ENCODE measurements at regions not wholly inside any gene's neighbourhood (a gene's known extent, or its start where the extent isn't known, plus 50 kb on each side); places are given as distances from the start of the nearest gene placed in this dataset.

DNA sequence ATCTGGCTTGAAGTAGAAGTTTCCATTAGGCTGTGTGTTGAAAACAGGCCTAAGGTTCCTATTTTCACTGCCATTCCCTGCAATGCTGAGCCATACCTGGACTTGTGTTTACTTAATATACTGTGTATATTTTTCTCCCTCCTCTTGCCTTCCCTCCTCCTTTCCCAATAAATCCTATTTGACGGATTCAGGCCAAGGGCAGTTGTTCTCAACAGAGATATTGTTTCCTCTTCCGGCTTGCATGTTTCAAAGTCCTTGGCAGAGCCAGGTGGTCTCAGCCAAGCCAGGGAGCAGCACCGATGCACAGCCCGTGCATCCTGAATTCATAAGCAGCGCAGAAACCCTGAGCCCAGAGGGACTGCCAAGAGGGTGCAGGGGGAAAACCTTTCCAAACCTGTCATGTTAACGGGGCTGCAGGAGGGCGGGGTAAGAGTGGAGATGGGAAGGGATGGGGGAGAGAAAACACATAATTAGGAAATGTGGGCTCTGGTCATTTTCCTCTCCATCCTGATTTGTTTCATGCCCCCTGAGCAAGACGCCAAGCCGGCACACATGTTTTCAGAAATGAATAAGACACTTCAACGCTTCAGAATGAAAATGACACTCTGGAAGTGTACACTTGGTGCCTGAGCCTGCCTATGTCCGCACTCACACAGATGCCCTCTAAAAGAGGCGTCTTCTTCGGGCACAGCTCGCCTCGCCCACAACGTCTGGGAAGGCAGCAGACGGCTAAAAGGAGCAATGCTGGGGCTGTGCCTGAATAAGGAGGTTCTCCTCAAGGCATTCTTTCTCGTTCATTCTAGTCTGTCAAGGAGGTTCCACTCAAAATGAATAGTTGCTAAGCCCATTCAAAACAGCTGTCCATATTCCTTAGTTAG is 149.3 kb upstream of the UBL3 start:
- intact Hi-C loops (cut with DNase I) = no loop called here
- Histone ChIP-seq H3K4me3 (no peak overlapping the region), H3K36me3 (no peaks in the 10 kb centered on the region), H3K4me1 (ENCODE audit: insufficient read depth) (no peaks in the 10 kb centered on the region), H3K27ac (no peak overlapping the region), H3K27me3 (no peaks in the 10 kb centered on the region), H3K9me3 (no peaks in the 10 kb centered on the region)
- WGBS, 3 donors = 47 to 60% (median 54%) methylated on average over 18 of the region's 18 CpGs
- no peak for DNase-seq
- TF ChIP-seq EP300 (IDR thresholded peaks at IDR 0.05) (no peak), CTCF (IDR thresholded peaks at IDR 0.05) (no peak), POLR2A (IDR thresholded peaks at IDR 0.05) (no peak)

- Histone ChIP-seq H3K27ac (no peak overlapping the region), H3K9me3 (no peaks in the 10 kb centered on the region), H3K27me3 (no peaks in the 10 kb centered on the region), H3K4me3 (no peak overlapping the region), H3K4me1 (ENCODE audit: insufficient read depth) (no peaks in the 10 kb centered on the region), H3K36me3 (no peaks in the 10 kb centered on the region)
- intact Hi-C loops (cut with DNase I) = no loop called here
- no peak for DNase-seq
- WGBS, 3 donors = 87 to 88% (median 87%) methylated on average over 8 of the region's 8 CpGs
- TF ChIP-seq POLR2A (IDR thresholded peaks at IDR 0.05) (no peak), EP300 (IDR thresholded peaks at IDR 0.05) (no peak), CTCF (IDR thresholded peaks at IDR 0.05) (no peak)
Measured at GRCh38 chr13:29996316-29996715, 145.9 kb upstream of the UBL3 start.

DNA sequence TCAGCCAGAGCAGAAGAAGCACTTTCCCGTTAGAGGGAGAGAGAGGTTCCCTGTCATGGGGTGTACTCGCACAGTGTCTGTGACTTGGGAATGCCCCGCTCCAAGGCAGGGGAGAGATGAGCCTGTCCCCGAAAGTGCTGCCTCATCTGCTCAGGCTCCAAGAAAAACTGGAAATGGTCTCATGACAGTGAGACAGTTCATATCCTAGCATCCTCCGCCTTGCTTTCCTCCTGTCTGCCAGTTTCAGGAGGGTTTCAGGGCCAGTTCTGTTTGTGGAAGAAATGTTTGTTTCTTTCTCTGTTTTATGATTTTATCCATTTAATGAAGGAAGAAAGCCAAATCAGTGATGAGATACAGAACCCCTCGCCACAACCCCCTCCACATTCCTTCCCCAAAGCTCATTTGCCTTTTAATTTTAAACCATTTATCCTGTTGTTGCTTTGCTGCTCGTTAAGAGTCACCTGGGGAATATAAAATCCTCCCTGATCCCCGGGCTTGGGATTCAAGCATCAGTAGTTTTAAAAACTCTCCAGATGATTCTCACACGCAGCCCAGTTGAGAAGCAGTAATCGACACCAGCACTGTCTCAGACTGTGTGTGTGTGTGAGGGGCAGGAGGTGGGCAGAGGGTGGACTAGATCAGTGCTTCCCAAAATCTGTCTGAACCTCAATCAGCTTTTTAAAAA is 144.6 kb upstream of the UBL3 start:
- Histone ChIP-seq H3K27ac (no peak overlapping the region), H3K27me3 (no peaks in the 10 kb centered on the region), H3K36me3 (no peaks in the 10 kb centered on the region), H3K4me1 (ENCODE audit: insufficient read depth) (no peaks in the 10 kb centered on the region), H3K4me3 (no peak overlapping the region), H3K9me3 (no peaks in the 10 kb centered on the region)
- no peak for DNase-seq
- TF ChIP-seq EP300 (IDR thresholded peaks at IDR 0.05) = no peak
- TF ChIP-seq POLR2A (IDR thresholded peaks at IDR 0.05) = no peak
- no peak for TF ChIP-seq CTCF (IDR thresholded peaks at IDR 0.05)
- 38 to 48% (median 42%) methylated on average over 10 of the region's 10 CpGs for WGBS, 3 donors
- intact Hi-C loops (cut with DNase I) = no loop called here

- no peak for TF ChIP-seq CTCF (IDR thresholded peaks at IDR 0.05)
- TF ChIP-seq POLR2A (IDR thresholded peaks at IDR 0.05) = no peak
- no peak for TF ChIP-seq EP300 (IDR thresholded peaks at IDR 0.05)
- no peaks in the 10 kb centered on the region for H3K27me3 ChIP-seq
- no peaks in the 10 kb centered on the region for H3K4me1 ChIP-seq (ENCODE audit: insufficient read depth)
- H3K36me3 ChIP-seq = no peaks in the 10 kb centered on the region
- no peak for DNase-seq
- intact Hi-C loops (cut with DNase I) = no loop called here
- H3K9me3 ChIP-seq = no peaks in the 10 kb centered on the region
- 76 to 85% (median 81%) methylated on average over 12 of the region's 12 CpGs for WGBS, 3 donors
- no peak overlapping the region for H3K4me3 ChIP-seq
- no peak overlapping the region for H3K27ac ChIP-seq
Measured at GRCh38 chr13:29993716-29994488, 143.5 kb upstream of the UBL3 start.
